Common myeloid progenitor, CD34-positive (primary cell): ENCODE measurements at regions not wholly inside any gene's neighbourhood (a gene's known extent, or its start where the extent isn't known, plus 50 kb on each side); places are given as distances from the start of the nearest gene placed in this dataset.

Experiments used
- CTCF ChIA-PET: fragments of 350-600 bp; sonication (Branson Sonifier 250); formaldehyde crosslinking; loops from one replicate; lab custom pipeline; 2021; ENCODE audit warnings: antibody characterized with exemption; lab: Charles Lee
- POLR2A ChIA-PET: fragments of 350-600 bp; sonication (Branson Sonifier 250); formaldehyde crosslinking; loops from one replicate; lab custom pipeline; 2021; ENCODE audit warnings: antibody characterized with exemption; lab: Charles Lee
- DNase-seq, 3 donors: peaks; one replicate each; pipeline versions ENCODE4 v3.0.0 to v3.0.0-alpha.2; 2013
- H3K27ac ChIP-seq, 2 experiments: 1 replicate in 1 of 2; 2 replicates in 1 of 2; pipeline ENCODE4 v1.7.0; 2013; ENCODE audit warnings: inconsistent platforms in 2 of 2, low read length in 2 of 2, mild to moderate bottlenecking in 2 of 2, low read depth in 1 of 2, moderate library complexity in 1 of 2; ENCODE audit not compliant: severe bottlenecking in 2 of 2, insufficient read depth in 1 of 2, poor library complexity in 1 of 2
- H3K27me3 ChIP-seq, 5 experiments: replicated peaks in 2 of 5; 1 replicate in 3 of 5; 2 replicates in 2 of 5; pipeline versions ENCODE4 v1.6.1 to v1.7.0; 2013; ENCODE audit warnings: low read length in 4 of 5, mild to moderate bottlenecking in 2 of 5, moderate library complexity in 2 of 5, inconsistent platforms in 1 of 5; ENCODE audit not compliant: insufficient read depth in 5 of 5, control insufficient read depth in 4 of 5
- H3K36me3 ChIP-seq, 4 experiments: 1 replicate in 2 of 4; 2 replicates in 2 of 4; pipeline versions ENCODE4 v1.6.1 to v1.7.0; 2013; ENCODE audit warnings: low read length in 3 of 4, control low read depth in 1 of 4, mild to moderate bottlenecking in 1 of 4; ENCODE audit not compliant: control insufficient read depth in 4 of 4, insufficient read depth in 4 of 4
- H3K4me1 ChIP-seq, 4 experiments: 1 replicate in 3 of 4; 2 replicates in 1 of 4; pipeline versions ENCODE4 v1.6.1 to v1.7.1; 2013; ENCODE audit warnings: low read length in 3 of 4, mild to moderate bottlenecking in 3 of 4, control low read depth in 1 of 4, inconsistent platforms in 1 of 4, moderate library complexity in 1 of 4; ENCODE audit not compliant: control insufficient read depth in 4 of 4, insufficient read depth in 4 of 4; ENCODE audit errors: control extremely low read depth in 1 of 4
- H3K4me3 ChIP-seq, 7 experiments: 1 replicate in 4 of 7; 2 replicates in 3 of 7; pipeline versions ENCODE4 v1.5.1 to v1.7.0; 2013; ENCODE audit warnings: mild to moderate bottlenecking in 7 of 7, low read length in 6 of 7, moderate library complexity in 6 of 7, inconsistent platforms in 2 of 7, low read depth in 2 of 7, control low read depth in 1 of 7; ENCODE audit not compliant: insufficient read depth in 4 of 7, control insufficient read depth in 1 of 7; ENCODE audit errors: extremely low read depth in 1 of 7
- H3K9me3 ChIP-seq, 5 experiments: 1 replicate in 4 of 5; 2 replicates in 1 of 5; pipeline versions ENCODE4 v1.6.1 to v1.7.1; 2013; ENCODE audit warnings: low read length in 4 of 5, mild to moderate bottlenecking in 2 of 5, inconsistent platforms in 1 of 5, low read depth in 1 of 5, moderate library complexity in 1 of 5; ENCODE audit not compliant: control insufficient read depth in 4 of 5, insufficient read depth in 2 of 5; ENCODE audit errors: control extremely low read depth in 1 of 5
- WGBS: methylation state at CpG from one replicate; pipeline ENCODE4 v1.1.5; 2013; ENCODE audit not compliant: insufficient coverage; 5-methylcytosine and 5-hydroxymethylcytosine counted together

DNA sequence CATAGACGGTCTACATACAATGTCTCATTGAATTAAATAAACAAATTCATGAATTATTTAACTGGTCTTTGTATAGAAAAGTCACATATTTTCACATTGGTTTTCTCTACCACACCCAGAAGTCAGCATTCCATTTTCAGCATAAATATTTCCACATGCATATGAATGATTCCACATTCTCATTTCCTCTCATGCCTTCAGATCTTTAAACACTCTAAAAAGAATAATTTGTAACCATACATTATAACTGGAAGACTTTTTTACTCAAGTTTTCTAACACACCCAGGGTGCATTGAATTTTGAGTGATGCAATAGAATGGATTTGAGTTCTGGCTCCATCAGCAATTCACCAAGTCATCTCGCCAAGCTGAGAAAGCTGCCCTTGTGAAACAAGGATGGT lies 501.8 kb upstream of the TENM4 start:
- POLR2A ChIA-PET = no interaction called here

GRCh38 chr11:79942090-79942489 lies 501.3 kb upstream of the TENM4 start:
- Histone ChIP-seq H3K27ac (no peak overlapping the region), H3K27me3 (no peaks in the 10 kb centered on the region), H3K9me3 (no peaks in the 10 kb centered on the region), H3K4me1 (no peaks in the 10 kb centered on the region), H3K4me3 (no peak overlapping the region), H3K36me3 (no peaks in the 10 kb centered on the region)
- ChIA-PET CTCF (no interaction called here), POLR2A (no interaction called here)
- no peak for DNase-seq
- WGBS = no CpG with 5 or more reads among the region's 2 CpGs

More for the DNA sequence above, 501.8 kb upstream of the TENM4 start:
- H3K9me3 ChIP-seq = no peaks in the 10 kb centered on the region
- no peak for DNase-seq
- no peak overlapping the region for H3K27ac ChIP-seq
- H3K27me3 ChIP-seq = no peaks in the 10 kb centered on the region
- no peaks in the 10 kb centered on the region for H3K36me3 ChIP-seq
- no peak overlapping the region for H3K4me3 ChIP-seq
- WGBS = 83% methylated on average over 1 of the region's 2 CpGs
- H3K4me1 ChIP-seq = no peaks in the 10 kb centered on the region
- CTCF ChIA-PET = no interaction called here

DNA sequence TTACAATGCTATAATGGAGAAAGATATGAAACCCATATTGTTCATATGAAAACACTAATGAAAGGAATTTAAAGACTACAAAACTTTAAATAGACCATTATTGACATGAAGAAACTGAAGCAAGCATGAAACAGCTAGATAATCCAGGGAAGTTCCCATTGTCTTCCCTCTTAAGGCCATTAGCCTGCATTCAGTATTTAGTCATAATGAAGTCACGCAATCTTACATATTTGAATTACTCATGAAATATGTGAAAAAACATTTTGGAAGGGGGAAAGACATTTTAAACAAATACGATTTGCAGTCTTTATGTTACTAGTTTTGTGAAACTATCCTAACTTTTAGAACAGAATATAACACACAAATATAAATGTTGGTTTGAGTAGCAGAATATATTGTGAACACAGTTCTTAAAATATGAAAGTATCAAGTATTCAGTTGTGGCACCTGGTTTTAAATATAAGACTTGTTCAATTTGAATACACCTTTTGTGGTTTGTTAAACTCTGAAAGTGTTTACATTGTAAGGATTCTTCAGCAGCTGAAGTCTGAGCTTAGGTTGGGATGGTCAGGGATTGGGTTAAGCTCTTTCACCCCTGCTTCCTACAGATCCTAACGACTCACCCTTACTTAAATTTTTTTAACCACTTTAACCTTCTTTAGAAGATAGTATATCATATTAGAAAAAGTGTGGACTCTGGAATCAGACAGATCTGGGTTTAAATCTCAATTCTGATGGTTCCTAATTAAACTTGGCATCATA lies 500.3 kb upstream of the TENM4 start:
- DNase-seq = no peak
- Histone ChIP-seq H3K9me3 (no peaks in the 10 kb centered on the region), H3K4me3 (no peak overlapping the region), H3K27ac (no peak overlapping the region), H3K27me3 (no peaks in the 10 kb centered on the region), H3K4me1 (no peaks in the 10 kb centered on the region), H3K36me3 (no peaks in the 10 kb centered on the region)
- POLR2A ChIA-PET = no interaction called here
- WGBS = no CpG with 5 or more reads among the region's 3 CpGs
- CTCF ChIA-PET = no interaction called here

DNA sequence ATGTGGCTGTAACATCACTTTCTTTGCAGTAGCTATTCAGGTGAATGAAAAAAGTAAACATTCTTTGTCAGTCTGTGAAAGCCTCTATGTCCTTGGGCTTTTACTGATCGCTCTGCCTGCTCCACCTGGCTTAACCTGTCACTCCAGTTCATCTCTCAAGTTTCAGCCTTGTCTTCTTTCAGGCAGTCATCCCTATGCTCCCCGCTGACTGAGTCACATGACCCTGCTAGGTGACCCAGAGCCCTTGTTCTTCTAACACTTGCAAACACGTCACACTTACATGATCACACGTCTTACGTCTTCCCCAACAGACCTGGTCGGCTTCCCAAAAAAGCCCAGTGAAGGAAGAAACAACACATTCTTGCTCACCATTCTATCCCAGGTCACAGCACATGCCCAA lies 499.3 kb upstream of the TENM4 start:
- Histone ChIP-seq H3K4me1 (no peaks in the 10 kb centered on the region), H3K36me3 (no peaks in the 10 kb centered on the region), H3K27ac (no peak overlapping the region), H3K4me3 (no peak overlapping the region), H3K9me3 (no peaks in the 10 kb centered on the region), H3K27me3 (no peaks in the 10 kb centered on the region)
- ChIA-PET POLR2A (no interaction called here), CTCF (no interaction called here)
- DNase-seq = no peak
- WGBS = 64% methylated on average over 3 of the region's 6 CpGs

GRCh38 chr11:79939111-79939510 lies 498.3 kb upstream of the TENM4 start:
- H3K27me3 ChIP-seq = no peaks in the 10 kb centered on the region
- POLR2A ChIA-PET = no interaction called here
- DNase-seq = no peak
- CTCF ChIA-PET = no interaction called here
- H3K9me3 ChIP-seq = no peaks in the 10 kb centered on the region
- H3K27ac ChIP-seq = no peak overlapping the region
- no peaks in the 10 kb centered on the region for H3K4me1 ChIP-seq
- H3K4me3 ChIP-seq = no peak overlapping the region
- WGBS = no CpG with 5 or more reads among the region's 4 CpGs
- no peaks in the 10 kb centered on the region for H3K36me3 ChIP-seq

DNA sequence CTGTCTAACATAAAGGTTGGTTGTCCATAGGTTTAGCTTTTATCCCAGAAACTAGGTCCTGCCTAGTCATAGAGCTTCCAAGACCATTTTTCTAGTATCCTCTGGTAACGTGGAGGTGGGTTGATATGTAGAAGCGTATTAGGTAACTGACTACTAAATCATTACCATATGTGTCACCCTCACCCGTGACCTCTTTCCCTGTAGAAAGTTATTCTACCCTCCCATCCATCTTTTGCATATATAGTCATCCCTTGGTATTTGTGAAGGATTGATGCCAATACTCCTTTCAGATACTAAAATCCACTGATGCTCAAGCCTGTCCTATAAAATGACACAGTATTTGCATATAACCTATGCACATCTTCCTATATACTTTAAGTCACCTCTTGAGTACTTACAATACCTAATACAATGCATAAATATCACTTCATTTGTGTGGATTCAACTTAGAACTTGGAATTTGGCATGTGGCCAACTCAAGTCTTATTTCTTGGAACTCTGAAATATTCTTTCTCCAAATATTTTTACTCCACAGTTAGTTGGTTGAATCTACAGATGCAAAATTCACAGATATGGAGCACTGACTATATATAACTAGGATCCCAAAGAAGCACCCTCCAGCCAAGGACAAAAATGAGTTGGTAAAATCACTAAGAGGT lies 497.0 kb upstream of the TENM4 start:
- Histone ChIP-seq H3K9me3 (no peaks in the 10 kb centered on the region), H3K36me3 (no peaks in the 10 kb centered on the region), H3K4me1 (no peaks in the 10 kb centered on the region), H3K4me3 (no peak overlapping the region), H3K27me3 (no peaks in the 10 kb centered on the region), H3K27ac (no peak overlapping the region)
- ChIA-PET CTCF (no interaction called here), POLR2A (no interaction called here)
- no CpG with 5 or more reads among the region's 3 CpGs for WGBS
- no peak for DNase-seq

GRCh38 chr11:79932612-79933011 lies 491.8 kb upstream of the TENM4 start:
- WGBS = 100% methylated on average over 1 of the region's 1 CpG
- H3K4me1 ChIP-seq = no peaks in the 10 kb centered on the region
- H3K27ac ChIP-seq = no peak overlapping the region
- H3K27me3 ChIP-seq = no peaks in the 10 kb centered on the region
- DNase-seq = no peak
- ChIA-PET CTCF (no interaction called here), POLR2A (no interaction called here)
- H3K9me3 ChIP-seq = no peaks in the 10 kb centered on the region
- H3K36me3 ChIP-seq = no peaks in the 10 kb centered on the region
- no peak overlapping the region for H3K4me3 ChIP-seq
